GM20431 (cell line): ENCODE measurements at regions not wholly inside any gene's neighbourhood (a gene's known extent, or its start where the extent isn't known, plus 50 kb on each side); places are given as distances from the start of the nearest gene placed in this dataset.

Source experiments
- in situ Hi-C: fragments of 300-500 bp; cut with MseI, MboI; formaldehyde crosslinking; loops from one replicate; pipeline ENCODE4 v1.15.0; 2020; ENCODE audit warnings: low sequenced_read_pairs; ENCODE audit not compliant: unreplicated experiment

DNA sequence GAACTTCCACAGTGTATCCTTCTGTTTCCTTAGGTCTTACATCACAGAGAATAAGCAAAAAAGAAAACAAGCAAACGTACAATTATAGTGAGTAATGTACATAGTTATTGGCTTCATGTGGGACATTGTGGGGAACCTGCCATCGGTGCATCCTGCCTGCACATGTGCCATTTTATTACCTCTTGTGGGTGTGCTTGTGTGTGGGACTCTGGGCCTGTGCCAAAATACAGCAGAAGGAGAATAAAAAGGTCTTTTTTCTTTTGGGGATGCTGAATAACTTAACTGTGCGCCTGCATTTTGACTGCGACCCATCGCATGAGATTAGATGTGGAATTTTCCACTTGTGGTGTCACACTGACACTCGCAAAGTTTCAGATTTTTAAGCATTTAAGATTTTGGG lies 169.6 kb upstream of the DCBLD2 start:
- in situ Hi-C loops = no loop called here

DNA sequence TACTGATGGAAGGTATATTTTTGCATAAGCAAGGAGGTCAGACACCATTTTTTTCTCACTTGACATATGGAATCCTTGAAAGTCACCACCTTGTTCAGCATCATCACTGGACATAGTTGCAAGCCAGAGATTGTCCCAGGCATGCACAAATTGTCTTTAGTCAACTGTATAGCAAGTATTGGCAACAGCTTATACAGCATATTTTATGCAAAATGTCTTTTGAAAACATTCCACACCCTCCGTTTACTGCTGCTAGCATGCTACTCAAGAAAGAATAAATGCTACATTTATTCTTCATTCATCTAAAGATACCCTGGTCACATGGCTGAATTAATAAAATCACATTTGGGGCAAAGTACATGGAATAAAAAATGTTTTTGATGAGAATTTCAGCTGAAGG lies 168.5 kb upstream of the DCBLD2 start:
- in situ Hi-C loops = no loop called here

DNA sequence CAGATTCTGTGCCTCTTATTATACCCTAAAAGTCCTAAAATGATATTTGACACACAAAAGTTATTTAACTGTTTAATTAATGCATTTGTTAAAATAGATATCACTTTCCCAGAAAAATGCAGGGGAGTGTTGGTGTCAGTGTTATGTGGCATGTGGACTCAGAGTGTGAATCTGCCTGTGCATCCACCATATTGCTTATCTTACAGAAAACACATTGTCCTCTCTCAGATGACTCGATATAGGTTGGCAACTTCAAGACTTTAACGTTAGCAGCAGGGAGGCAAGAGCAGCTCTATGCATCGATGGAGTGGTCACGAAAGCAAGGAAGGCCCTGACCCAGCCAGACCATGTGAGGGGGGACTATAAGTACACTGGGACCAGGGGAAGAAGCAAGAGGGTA lies 165.4 kb upstream of the DCBLD2 start:
- in situ Hi-C loops = no loop called here

DNA sequence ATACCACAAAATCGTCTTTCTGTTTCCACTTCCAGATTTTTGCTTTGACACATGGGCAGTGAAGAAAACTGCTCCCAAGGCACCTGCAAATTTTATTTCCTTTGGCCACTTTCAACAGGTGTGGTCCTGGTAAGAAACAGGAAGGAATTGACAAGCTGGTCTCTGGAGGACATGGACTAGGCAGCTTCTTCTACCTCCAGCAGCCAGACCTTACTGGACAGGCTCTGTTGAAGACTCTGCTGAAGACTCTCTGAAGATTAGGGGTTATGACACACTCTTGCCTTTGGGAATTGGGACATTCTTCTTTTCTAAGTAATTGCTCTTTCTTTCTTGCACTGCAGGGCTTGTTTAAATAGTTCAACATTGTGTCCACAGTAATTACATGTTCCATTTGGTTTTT lies 147.7 kb upstream of the DCBLD2 start:
- in situ Hi-C loops = no loop called here

DNA sequence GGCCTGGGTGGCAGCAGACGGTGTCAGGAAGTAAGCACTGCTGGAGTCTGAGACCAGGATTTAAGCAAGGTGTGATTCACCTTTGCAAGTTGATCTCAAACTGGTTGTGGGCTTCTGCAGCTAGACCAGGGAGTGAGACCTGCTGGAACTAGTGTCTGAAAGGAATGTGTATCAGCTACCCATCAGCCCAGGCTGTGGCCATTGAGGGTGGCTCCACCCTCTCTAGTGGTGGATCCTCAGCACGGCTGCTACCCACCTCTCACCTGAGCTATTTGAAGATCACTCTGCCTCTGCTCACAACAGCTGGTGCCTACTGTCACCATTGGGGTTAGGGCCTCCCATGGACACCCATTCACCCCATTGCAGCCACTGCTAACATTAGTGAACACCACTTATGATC lies 140.3 kb upstream of the DCBLD2 start:
- in situ Hi-C loops = no loop called here

DNA sequence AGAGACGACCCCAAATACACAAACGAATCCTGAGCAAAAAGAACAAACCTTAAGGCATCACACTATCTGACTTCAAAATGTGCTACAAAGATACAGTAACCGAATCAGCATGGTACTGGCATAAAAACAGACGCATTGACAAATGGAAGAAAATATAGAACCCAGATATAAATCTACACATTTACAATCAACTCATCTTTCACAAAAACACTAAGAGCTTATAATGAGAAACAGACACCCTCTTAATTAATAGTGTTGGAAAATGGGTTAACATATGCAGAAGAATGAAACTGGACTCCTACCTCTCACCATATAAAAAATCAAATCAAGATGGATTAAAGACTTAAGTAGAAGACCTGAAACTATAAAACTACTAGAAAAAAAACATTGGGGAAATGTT lies 130.3 kb upstream of the DCBLD2 start:
- in situ Hi-C loops = no loop called here

DNA sequence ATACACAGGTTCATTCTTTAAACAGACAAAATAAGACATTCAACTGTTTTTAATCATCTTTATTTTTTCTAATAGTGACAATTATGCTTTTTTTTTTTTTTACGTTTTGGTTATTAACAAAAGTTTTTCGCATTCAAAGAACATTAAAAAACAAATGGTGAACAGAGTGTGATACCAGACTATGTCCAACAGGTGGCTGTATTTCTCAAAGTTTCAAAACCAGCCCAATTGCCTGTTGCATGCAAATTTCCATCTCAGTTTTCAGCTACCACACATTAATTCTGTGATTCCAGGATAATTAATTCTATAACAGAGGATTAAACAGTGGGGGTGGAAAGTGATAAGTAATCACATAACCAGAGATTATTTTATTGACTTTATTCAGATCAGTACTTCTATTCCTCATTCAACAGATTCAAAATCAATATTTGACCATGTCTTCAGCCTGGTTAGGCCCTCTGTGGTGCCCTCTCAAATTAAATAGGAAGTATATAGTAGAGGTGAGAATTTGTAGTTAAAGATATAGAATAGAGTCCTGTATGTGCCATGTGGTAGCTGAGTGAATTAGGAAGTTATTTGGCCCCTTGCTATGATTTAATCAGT lies 122.2 kb upstream of the DCBLD2 start:
- in situ Hi-C loops = no loop called here

DNA sequence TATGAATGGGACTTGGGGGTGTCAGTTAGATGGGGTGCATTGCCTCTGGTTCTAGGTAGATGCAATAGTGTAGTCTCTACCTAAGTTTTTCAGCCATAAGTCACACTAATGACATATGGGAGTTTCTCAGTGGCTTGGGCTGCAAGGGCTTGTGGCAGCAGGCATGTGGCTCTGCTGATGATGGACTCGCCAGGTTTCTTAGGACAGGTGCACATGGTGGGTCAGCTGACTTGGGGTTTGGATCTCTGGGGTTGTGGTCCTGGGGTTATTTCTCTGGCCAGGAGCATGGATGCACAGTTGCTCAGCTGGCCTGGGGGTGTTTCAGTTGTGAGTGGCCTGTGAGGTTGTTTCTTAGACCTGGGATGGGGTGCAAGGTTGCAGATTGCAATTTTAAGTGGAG lies 120.0 kb upstream of the DCBLD2 start:
- in situ Hi-C loops = no loop called here

DNA sequence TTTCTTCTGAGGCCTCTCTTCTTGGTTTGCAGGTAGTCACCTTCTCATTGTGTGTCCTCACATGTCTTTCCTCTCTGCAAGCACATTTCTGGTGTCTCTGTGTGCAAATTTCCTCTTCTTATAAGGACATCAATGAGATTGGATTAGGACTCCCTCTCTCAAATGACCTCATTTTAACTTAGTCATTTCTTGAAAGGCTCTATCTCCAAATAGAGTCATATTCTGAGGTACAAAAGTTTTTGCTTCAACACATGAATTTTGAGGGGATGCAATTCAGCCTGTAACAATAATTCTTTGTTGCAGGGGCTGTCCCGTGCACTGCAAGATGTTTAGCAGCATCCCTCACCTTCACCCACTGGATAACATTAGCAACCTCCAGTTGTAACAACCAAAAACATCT lies 115.0 kb upstream of the DCBLD2 start:
- in situ Hi-C loops = no loop called here

DNA sequence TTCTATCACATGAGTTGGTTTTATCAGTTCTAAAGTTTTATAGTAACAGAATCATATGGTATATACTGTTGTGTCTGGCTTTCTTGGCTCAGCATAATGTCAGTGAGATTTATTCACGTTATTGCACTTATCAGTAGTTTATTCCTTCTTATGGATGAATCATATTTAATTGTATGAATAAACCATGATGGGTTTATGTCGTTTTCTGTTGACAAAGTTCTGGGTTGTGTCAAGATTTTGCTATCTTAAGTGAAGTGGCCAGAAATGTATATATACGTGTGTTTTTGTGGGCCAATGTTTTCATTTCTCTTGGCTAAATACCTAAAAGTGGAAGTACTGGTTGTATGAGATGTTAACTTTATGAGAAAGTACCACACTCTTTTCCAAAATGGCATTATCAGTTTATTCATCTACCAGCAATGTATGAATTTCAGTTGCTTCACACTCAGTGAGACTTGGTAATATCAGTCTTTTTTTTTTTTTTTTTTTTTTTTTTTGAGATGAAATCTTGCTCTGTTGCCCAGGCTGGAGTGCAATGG lies 112.4 kb upstream of the DCBLD2 start:
- in situ Hi-C loops = no loop called here

DNA sequence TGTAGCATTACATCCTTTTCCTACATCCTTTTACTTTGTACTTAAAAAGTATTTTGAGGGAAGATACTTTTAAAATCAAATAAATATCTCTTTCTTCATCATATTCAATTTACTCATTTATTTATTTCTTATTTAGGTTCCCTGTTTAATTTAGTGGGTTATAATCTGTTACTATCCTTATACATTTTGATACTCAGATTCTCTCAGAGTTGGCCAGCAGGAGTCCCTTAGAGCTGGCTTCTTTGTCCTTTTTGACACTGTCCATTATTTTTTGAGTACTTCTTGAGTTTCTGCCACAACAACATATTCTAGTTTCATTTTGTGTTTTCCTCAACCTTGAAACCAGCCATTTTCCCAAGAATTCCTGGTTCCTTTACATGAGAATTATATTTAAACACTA lies 111.6 kb upstream of the DCBLD2 start:
- in situ Hi-C loops = no loop called here

DNA sequence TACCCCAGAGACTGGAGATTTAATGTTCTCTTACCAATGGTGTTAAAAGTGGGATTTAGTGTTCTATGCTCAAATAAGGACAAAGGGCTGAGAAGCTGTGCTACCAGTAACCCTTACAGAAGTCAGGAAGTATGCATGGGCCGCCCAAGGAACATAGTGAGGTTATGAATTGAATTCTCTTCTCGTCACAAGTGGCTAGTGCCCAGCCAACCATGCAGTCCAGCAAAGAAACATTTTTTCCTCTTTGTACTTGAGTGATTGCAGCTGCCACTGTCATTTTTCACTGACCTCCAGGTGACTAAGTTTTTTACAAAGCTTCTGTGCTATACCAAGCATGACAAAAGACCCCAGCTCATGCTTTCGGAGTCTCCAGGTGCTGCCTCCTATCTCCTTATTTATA lies 110.6 kb upstream of the DCBLD2 start:
- in situ Hi-C loops = no loop called here

DNA sequence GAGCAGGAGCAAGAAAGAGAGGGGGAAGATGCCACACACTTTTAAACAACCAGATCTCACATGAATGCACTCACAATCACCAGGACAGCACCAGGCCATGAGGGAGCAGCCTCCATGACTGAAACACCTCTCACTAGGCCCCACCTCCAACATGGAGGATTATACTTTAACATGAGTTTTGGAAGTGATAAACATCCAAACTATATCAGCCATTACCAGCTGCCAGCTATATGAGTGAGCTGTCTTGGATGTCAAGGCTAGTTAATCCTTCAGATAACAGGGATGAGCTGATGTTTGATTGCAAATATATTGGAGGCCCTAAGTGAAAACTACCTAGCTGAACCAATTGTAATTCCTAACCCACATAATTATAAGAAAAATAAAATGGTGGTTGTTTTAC lies 108.4 kb upstream of the DCBLD2 start:
- in situ Hi-C loops = no loop called here

DNA sequence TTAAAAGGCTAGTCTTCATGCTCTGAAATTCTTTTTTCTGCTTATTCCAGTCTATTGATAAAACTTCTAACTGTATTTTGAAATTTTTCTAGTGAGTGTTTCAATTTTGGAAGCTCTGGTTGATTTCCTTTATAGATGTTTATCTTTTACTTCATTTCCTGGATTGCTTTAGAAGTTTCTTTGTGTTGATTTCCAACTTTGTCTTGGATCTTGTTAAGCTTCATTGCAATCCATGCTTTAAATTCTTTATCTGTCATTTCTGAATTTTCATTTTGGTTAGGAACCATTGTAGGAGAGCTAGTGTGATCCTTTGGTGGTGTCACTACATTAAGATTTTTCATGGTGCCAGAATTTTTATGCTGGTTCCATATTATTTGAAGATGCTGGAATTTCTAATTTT lies 105.2 kb upstream of the DCBLD2 start:
- in situ Hi-C loops = no loop called here

DNA sequence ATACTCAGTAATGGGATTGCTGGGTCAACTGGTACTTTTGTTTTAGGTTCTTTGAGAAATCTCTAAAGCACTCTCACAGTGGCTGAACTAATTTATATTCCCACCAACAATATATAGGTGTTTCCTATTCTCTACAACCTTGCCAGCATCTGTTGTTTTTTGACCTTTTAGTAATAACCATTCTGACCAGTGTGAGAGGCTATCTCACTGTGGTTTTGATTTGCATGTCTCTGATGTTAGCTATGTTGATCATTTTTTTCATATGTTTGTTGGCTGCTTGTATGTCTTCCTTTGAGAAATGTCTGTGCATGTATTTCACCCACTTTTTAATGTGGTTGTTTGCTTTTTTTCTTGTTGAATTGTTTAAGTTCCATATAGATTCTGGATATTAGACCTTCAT lies 98.2 kb upstream of the DCBLD2 start:
- in situ Hi-C loops = loop anchor here (25.0 kb wide), 1 partner anchor 187 kb away; no protein-coding TSS in a partner anchor

DNA sequence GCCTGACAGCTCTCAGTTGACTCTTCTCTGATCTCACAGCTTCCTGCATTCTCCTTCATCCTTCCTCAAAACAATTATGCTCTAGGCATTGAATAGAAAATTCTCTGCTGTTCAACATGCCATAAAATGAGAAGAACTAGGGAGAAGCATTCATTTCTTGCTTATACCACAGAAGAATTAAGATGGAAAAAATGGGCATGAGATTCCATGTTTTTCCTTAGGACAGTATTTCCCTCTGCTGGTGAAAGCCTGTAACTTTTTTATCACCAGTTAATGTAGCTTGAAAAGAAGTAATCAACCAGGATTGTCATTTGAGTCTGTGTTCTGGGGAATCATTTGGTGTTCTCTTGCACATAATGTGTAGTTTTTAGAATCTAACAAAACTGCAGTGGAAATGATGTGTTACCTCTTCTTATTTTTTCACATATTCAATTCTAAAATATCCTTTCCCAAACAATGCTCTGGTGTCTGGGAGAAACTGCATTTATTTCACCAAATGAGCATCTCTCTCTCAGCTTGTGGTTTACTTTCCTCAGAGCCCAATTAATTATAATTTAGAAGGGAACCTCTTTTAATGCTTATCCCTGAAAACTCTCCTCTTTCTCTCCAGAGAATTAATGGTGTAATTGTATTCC lies 92.8 kb upstream of the DCBLD2 start:
- in situ Hi-C loops = loop anchor here (25.0 kb wide), 1 partner anchor 182 kb away; no protein-coding TSS in a partner anchor

DNA sequence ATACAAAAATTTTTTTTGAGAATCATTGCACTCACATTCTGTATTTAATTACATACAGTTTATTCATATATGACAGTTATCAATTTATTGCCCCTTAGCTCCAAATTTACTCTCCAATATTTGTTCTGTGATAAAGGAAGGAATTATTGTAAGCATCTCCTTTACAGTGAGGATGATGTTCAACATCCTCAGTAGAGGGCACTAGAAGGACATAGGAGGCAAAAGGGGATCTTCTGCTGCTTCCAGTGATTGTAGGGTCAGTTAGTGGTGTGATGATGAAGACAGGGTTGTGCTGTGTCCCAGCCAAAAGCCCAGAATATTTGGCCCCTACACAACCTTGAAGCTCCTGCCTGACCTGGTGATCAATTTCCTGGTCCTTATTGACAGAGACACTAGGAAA lies 89.9 kb upstream of the DCBLD2 start:
- in situ Hi-C loops = loop anchor here (25.0 kb wide), 1 partner anchor 179 kb away; no protein-coding TSS in a partner anchor

DNA sequence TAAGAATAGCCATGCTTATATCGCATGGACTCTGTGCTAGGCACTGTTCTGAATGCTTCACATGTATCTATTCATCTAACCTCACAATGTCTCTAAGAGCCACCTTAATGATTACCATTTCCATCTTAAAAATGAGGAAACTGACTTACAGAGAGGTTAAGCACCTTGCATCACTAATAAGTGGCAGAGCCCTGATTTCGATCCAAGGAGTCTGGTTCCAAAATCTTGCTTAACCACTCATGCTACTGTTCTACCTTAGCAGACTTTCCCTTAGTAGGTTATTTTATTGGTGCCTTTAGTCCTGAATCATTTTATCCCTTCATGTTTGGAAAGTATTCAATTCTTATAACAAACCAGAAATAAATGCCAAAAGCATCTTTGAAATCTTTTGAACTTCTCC lies 89.2 kb upstream of the DCBLD2 start:
- in situ Hi-C loops = loop anchor here (25.0 kb wide), 1 partner anchor 178 kb away; no protein-coding TSS in a partner anchor

DNA sequence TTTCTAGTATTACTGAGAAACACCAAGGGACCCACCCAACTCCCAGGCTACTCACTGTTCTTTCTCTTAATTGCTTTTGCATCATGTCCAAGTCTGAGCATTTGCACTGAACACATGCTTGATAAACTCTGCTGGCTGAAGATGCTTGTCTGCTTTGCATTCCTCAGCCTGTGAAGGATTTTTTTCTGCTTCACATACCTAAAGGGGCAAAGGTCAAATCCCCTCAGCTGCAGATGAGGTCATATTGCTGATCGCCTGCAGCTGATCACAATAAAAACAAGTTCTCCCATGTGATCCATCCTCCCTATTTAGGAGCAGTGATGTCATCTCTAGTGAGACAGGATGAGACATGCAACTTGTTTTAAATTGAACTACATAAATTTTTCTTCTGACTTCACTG lies 84.6 kb upstream of the DCBLD2 start:
- in situ Hi-C loops = loop anchor here (25.0 kb wide), 1 partner anchor 174 kb away; no protein-coding TSS in a partner anchor

DNA sequence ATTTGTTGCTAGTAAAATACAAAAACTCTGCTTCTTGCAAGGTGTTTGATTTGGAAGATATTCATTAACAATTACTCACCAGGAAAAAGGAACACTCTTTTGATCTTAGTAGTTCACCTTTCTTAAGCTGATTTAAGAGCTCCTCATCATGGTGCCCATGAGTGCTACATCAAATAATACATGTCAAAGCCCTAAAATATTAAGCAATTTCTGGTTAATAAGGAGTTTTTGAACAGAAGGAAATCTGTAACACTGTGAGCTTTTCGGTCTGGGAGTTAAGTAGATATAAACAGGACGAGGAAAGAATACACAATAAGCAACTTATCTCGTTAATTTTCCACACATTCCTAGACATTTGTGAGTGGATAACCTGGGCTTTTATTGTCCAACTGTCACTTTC lies 83.9 kb upstream of the DCBLD2 start:
- in situ Hi-C loops = loop anchor here (25.0 kb wide), 1 partner anchor 173 kb away; no protein-coding TSS in a partner anchor

DNA sequence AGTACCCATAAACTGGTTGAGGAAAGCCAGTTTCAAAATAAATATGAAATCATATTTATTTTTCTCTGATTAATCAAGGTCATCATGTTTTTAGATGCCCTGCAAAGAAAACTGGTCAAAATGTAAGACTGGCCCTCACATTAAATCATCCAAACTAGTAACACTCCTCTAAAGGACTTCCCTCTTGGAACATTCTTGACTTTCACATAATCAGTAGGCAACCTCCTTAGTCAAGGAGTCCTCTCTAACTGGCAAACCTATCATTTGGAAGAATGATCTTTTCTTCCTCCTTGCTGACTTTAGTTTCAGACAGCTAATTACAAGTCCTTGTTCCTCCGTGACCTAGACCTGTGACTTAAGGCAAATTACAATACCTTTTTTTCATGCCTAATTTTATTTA lies 82.5 kb upstream of the DCBLD2 start:
- in situ Hi-C loops = loop anchor here (25.0 kb wide), 1 partner anchor 172 kb away; no protein-coding TSS in a partner anchor
